Progenitor cell of endocrine pancreas (in vitro differentiated cells): ENCODE measurements at regions not wholly inside any gene's neighbourhood (a gene's known extent, or its start where the extent isn't known, plus 50 kb on each side); places are given as distances from the start of the nearest gene placed in this dataset.

Source experiments
- DNase-seq: peaks from one replicate; pipeline ENCODE4 v3.0.0; 2021; ENCODE audit warnings: low spot score; ENCODE audit not compliant: unreplicated experiment
- H3K27ac Mint-ChIP-seq: 2 replicates; pipeline ENCODE4 v1.8.0; 2021; ENCODE audit warnings: mild to moderate bottlenecking, moderate library complexity, mixed read lengths
- H3K27me3 Mint-ChIP-seq: 2 replicates; pipeline ENCODE4 v1.8.0; 2021; ENCODE audit warnings: mixed read lengths
- H3K36me3 Mint-ChIP-seq: 2 replicates; pipeline ENCODE4 v1.8.0; 2022; ENCODE audit warnings: mixed read lengths; ENCODE audit not compliant: insufficient read depth
- H3K4me1 Mint-ChIP-seq: 2 replicates; pipeline ENCODE4 v1.8.0; 2021; ENCODE audit warnings: low read depth, mixed read lengths
- H3K4me3 Mint-ChIP-seq: 2 replicates; pipeline ENCODE4 v1.8.0; 2021; ENCODE audit warnings: low read depth, mild to moderate bottlenecking, moderate library complexity, mixed read lengths
- H3K9me3 Mint-ChIP-seq: 2 replicates; pipeline ENCODE4 v1.8.0; 2021; ENCODE audit warnings: low read depth, mixed read lengths
- TF ChIP-seq, protein P1 (sequence below): fragments of 200-600 bp; sonication (generic); IDR thresholded peaks from one replicate; pipeline ENCODE4 v1.5.0; 2021; ENCODE audit warnings: antibody characterized with exemption, mild to moderate bottlenecking; ENCODE audit not compliant: unreplicated experiment

DNA sequence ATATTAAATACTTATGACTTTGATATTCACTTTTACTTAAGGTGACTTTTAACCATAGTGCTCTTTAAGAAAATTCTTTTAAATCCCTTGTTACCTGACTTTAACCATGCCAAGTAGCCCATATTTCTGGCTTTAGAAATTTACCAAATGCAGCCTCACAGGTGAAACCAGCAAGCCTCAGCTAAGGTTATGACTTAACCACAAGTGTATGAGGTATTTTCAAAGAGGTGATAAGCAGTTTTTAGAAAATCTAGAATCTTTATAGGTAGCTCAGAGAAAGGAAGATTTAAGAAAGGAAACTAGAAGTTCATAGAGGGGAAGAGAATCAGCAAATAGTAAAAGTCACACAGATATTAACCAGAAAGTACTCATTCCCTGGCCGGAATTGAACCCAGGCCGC is 661.9 kb upstream of the GJE1 start:
- Mint-ChIP-seq H3K4me1 (peaks cover 7% of the 10 kb centered on the region), H3K27ac (no peak overlapping the region), H3K27me3 (no peaks in the 10 kb centered on the region), H3K36me3 (no peaks in the 10 kb centered on the region), H3K9me3 (peaks cover 8% of the 10 kb centered on the region), H3K4me3 (no peak overlapping the region)
- TF ChIP-seq, protein P1, sequence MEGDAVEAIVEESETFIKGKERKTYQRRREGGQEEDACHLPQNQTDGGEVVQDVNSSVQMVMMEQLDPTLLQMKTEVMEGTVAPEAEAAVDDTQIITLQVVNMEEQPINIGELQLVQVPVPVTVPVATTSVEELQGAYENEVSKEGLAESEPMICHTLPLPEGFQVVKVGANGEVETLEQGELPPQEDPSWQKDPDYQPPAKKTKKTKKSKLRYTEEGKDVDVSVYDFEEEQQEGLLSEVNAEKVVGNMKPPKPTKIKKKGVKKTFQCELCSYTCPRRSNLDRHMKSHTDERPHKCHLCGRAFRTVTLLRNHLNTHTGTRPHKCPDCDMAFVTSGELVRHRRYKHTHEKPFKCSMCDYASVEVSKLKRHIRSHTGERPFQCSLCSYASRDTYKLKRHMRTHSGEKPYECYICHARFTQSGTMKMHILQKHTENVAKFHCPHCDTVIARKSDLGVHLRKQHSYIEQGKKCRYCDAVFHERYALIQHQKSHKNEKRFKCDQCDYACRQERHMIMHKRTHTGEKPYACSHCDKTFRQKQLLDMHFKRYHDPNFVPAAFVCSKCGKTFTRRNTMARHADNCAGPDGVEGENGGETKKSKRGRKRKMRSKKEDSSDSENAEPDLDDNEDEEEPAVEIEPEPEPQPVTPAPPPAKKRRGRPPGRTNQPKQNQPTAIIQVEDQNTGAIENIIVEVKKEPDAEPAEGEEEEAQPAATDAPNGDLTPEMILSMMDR, result no peak
- DNase-seq, result no peak

DNA sequence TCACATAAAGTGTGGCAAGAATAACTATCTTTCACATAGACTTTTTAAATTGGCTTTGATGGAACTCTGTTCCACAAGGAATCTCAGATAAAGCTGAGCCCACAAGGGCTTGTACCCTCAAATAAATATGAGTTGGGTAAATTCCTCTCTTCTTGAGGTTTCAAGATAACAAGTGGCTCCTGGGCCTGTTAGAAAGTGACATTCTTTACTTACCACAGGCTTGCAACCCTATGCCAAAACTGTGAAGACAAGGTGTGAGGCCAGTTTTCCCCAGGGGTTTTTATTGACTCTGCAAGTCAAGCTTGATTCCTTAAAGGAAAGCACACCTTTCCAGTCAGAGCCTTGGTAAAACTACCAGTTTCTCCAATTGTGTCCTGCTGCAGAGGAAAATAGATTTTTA is 664.8 kb upstream of the GJE1 start:
- H3K36me3 Mint-ChIP-seq, result no peaks in the 10 kb centered on the region

DNA sequence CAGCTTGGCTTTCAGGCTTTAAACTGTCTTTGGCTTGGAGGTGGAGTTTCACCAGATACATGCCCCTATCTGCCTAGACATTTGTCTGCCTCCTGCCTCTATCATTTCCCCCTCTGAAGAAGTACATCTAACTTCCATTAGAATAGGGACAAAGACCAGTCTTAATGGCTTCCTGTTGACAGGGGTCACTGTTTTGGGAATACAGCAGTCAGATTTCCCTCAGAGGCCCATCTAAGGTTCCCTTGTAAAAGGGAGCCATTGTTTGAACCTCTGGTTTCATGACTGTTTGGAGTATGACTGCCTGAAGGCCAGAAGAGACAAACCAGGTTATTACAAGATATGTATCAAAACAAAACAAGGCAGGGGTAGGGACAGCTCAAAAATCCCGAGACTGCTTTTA is 665.7 kb upstream of the GJE1 start:
- Mint-ChIP-seq H3K4me3 (no peak overlapping the region), H3K36me3 (no peaks in the 10 kb centered on the region), H3K9me3 (peaks cover 8% of the 10 kb centered on the region), H3K4me1 (peaks cover 11% of the 10 kb centered on the region), H3K27ac (no peak overlapping the region), H3K27me3 (no peaks in the 10 kb centered on the region)
- TF ChIP-seq, protein P1, result no peak
- no peak for DNase-seq

More for the DNA sequence above, 664.8 kb upstream of the GJE1 start:
- Mint-ChIP-seq H3K9me3 (peaks cover 8% of the 10 kb centered on the region), H3K4me3 (no peak overlapping the region), H3K4me1 (peaks cover 11% of the 10 kb centered on the region), H3K27ac (no peak overlapping the region), H3K27me3 (no peaks in the 10 kb centered on the region)
- TF ChIP-seq, protein P1, result no peak
- no peak for DNase-seq

DNA sequence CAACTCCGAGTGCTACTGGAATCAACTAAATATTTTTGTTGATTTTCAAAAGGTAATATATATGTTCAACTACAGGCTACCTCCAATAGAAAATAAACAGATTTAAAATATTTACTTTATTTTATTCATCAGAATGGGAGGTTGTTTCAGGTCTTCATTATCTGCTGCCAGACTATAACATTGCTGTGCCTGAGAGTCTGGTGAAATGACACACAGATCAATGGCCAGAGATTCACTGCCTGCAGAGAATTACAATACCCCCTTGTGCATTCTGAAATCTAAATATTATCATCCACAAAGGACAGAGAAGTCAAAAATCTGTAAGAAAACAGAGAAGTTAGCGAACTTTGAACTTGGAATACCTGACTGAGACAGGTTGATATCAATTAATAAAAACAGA is 667.8 kb upstream of the GJE1 start:
- Mint-ChIP-seq H3K27me3 (no peaks in the 10 kb centered on the region), H3K4me1 (peaks cover 11% of the 10 kb centered on the region), H3K36me3 (no peaks in the 10 kb centered on the region), H3K27ac (no peak overlapping the region), H3K4me3 (no peak overlapping the region), H3K9me3 (peaks cover 2% of the 10 kb centered on the region)
- TF ChIP-seq, protein P1, result no peak
- DNase-seq, result no peak

DNA sequence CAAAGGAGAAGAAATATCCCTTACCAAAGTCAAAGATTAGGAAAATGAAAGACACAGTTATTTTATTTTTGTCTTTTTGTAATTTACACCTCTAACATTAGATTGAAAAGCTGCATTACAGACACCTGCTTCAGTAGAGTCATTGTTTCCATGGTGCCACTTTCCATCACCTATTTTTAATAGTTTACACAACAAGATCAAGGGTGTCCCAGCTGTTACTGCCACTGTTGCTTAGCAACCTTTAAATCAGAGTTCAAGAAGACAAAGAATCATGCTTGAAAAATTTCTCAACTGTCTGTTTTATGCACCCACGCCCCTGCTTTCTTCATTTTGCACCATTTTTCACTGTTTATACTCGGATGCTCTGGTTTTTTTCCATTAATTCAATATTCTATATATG is 668.2 kb upstream of the GJE1 start:
- DNase-seq, result no peak
- no peak overlapping the region for H3K27ac Mint-ChIP-seq
- TF ChIP-seq, protein P1, result no peak
- peaks cover 11% of the 10 kb centered on the region for H3K4me1 Mint-ChIP-seq
- H3K4me3 Mint-ChIP-seq, result no peak overlapping the region
- H3K27me3 Mint-ChIP-seq, result no peaks in the 10 kb centered on the region
- no peaks in the 10 kb centered on the region for H3K36me3 Mint-ChIP-seq
- H3K9me3 Mint-ChIP-seq, result peaks cover 5% of the 10 kb centered on the region
